ENCODE measurements at regions not wholly inside any gene's neighbourhood (a gene's known extent, or its start where the extent isn't known, plus 50 kb on each side); places are given as distances from the start of the nearest gene placed in this dataset.

DNA sequence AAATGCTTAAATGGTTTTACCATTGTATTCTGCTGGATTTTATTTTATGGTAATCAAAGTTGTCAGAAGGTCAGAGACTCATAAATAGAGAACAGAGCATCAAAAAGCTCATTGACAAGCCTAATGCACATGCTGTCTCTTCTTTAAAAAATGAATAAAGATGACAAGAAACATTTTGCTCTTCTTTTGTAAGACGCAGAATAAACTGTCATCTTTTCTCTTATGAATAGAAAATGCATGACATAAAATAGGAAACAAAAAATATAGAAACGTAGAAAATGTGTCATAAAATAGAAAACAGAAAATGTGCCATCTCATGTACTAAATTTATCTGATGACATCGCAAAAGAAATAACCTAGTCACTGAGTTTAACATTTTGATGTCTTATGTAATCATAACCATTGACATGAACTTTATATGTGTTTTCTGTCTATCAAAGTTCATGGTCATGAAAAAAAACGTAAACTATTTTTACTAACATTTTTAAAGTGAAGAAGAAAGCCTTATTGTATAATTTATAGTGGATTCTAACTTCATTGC lies 484.1 kb downstream of the TRIML1 start:
- Histone ChIP-seq H3K27ac (no peak overlapping the region), H3K4me1 (no peaks in the 10 kb centered on the region), H3K27me3 (no peaks in the 10 kb centered on the region), H3K4me3 (no peak overlapping the region), H3K36me3 (no peaks in the 10 kb centered on the region), H3K9me3 (no peaks in the 10 kb centered on the region)
- 46% methylated on average over 4 of the region's 4 CpGs for WGBS, 2 donors
- TF ChIP-seq EP300 (IDR thresholded peaks at IDR 0.05) (no peak), POLR2A (IDR thresholded peaks at IDR 0.05) (no peak)
- TF ChIP-seq, protein P1, sequence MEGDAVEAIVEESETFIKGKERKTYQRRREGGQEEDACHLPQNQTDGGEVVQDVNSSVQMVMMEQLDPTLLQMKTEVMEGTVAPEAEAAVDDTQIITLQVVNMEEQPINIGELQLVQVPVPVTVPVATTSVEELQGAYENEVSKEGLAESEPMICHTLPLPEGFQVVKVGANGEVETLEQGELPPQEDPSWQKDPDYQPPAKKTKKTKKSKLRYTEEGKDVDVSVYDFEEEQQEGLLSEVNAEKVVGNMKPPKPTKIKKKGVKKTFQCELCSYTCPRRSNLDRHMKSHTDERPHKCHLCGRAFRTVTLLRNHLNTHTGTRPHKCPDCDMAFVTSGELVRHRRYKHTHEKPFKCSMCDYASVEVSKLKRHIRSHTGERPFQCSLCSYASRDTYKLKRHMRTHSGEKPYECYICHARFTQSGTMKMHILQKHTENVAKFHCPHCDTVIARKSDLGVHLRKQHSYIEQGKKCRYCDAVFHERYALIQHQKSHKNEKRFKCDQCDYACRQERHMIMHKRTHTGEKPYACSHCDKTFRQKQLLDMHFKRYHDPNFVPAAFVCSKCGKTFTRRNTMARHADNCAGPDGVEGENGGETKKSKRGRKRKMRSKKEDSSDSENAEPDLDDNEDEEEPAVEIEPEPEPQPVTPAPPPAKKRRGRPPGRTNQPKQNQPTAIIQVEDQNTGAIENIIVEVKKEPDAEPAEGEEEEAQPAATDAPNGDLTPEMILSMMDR (IDR thresholded peaks at IDR 0.05) = no peak
- no peak for DNase-seq (ENCODE audit: low spot score in 2 of 2)

DNA sequence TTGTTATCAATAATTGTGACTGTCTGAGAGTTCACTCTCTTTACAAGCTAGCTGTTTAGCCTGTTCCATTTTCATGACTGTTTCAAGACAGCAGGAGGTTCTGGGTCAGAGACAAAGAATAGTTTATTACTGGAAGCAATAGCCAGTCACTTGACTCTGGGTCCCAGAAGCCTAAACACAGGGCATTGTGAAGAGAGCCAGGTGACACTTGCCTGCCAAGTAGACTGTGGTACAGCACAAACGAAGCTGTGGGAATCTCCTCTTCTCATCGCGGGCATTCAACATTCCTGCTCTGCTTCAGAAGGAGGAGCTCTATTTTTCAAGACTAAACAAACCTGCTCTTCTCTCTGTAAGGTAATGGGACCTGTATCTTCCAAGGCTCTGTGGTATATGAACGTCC lies 485.1 kb downstream of the TRIML1 start:
- no peak for DNase-seq (ENCODE audit: low spot score in 2 of 2)
- H3K27me3 ChIP-seq = no peaks in the 10 kb centered on the region
- H3K36me3 ChIP-seq = no peaks in the 10 kb centered on the region
- H3K27ac ChIP-seq = no peak overlapping the region
- H3K4me1 ChIP-seq = no peaks in the 10 kb centered on the region
- 34 to 64% methylated on average over 4 of the region's 4 CpGs for WGBS, 2 donors
- H3K9me3 ChIP-seq = no peaks in the 10 kb centered on the region
- no peak overlapping the region for H3K4me3 ChIP-seq
- no peak for TF ChIP-seq POLR2A (IDR thresholded peaks at IDR 0.05)
- TF ChIP-seq EP300 (IDR thresholded peaks at IDR 0.05) = no peak
- TF ChIP-seq, protein P1 (IDR thresholded peaks at IDR 0.05) = no peak

DNA sequence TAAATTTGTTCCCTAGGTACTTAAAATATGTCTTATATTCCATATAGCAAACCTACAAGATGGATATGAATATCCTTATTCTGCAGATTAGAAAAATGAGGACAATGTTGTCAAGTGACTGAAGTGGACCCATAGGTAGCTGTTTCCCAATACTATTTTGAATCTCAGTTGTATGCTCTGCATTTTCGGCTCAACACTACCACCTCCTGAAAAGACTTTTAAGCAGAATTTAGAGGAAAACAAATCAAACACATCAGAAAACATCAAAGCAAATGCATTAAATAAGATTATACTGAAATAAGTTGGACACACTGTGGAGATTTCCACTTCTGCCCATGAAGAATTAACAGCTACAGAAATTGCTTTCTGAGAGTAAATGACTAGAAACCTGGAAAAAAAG lies 488.7 kb downstream of the TRIML1 start:
- H3K4me3 ChIP-seq = no peak overlapping the region
- H3K27me3 ChIP-seq = no peaks in the 10 kb centered on the region
- TF ChIP-seq, protein P1 (IDR thresholded peaks at IDR 0.05) = no peak
- no peak for TF ChIP-seq POLR2A (IDR thresholded peaks at IDR 0.05)
- no peak for TF ChIP-seq EP300 (IDR thresholded peaks at IDR 0.05)
- no peaks in the 10 kb centered on the region for H3K36me3 ChIP-seq
- H3K27ac ChIP-seq = no peak overlapping the region
- 75 to 81% methylated on average over 1 of the region's 1 CpG for WGBS, 2 donors
- H3K9me3 ChIP-seq = no peaks in the 10 kb centered on the region
- no peaks in the 10 kb centered on the region for H3K4me1 ChIP-seq
- DNase-seq (ENCODE audit: low spot score in 2 of 2) = no peak

DNA sequence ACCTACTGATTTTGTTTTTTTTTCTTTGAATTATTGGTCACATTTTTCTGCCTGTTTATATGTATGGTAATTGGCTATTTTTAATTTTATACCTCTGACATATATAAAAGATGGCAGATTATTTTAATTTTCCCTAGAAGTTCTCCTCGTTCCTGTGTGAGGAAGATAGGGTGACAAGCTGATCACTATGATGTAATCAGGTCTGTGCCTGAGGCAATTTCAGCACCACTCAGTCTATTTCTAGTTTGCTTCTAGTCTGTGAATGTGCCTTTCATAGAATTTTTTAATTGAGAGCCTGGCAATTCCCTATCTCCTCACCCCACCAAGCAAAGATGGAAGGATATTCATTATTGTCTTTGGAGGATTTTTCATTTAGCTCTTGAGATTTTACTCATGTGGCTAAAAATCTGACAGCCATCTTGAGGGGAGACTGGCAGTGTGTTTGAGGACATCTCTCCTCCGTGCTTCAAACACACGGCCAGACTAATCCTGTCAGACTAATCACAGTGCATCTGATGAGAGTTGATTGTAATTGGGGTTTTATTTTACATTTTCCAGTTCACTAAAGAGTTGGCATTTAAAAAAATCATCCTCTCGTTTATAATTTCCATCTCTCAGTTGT lies 500.3 kb downstream of the TRIML1 start:
- 53 to 69% methylated on average over 4 of the region's 4 CpGs for WGBS, 2 donors
- Histone ChIP-seq H3K27ac (no peak overlapping the region), H3K4me3 (no peak overlapping the region), H3K27me3 (no peaks in the 10 kb centered on the region), H3K4me1 (no peaks in the 10 kb centered on the region), H3K36me3 (no peaks in the 10 kb centered on the region), H3K9me3 (no peaks in the 10 kb centered on the region)
- TF ChIP-seq, protein P1 (IDR thresholded peaks at IDR 0.05) = no peak
- TF ChIP-seq EP300 (IDR thresholded peaks at IDR 0.05) (no peak), POLR2A (IDR thresholded peaks at IDR 0.05) (no peak)
- DNase-seq (ENCODE audit: low spot score in 2 of 2) = no peak

DNA sequence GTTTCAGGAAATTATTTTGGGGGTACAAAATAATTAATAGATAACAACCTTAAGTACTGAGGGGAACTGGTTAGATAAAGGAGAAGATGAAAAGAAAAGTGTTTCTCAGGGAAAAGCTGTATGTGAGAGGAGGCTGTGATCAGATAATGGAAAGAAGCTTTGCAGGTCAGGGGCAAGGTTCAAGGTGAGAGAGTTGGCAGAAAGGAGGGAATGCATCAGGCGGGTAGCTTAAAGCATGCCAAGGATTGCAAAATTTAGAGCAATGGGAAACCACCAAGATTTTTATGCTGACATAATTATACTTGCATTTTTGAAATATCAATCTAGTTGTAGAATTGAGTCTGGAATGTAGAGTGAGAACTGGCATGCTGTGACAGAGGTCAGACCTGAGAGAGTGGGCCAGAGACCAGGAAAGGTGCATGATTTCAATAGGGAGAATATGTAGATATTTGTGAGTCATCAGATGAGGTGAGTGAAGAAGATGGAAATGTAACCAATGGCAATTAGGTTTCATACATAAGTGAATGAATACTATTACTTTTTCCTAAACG lies 508.7 kb downstream of the TRIML1 start:
- H3K9me3 ChIP-seq = no peaks in the 10 kb centered on the region
- H3K27me3 ChIP-seq = no peaks in the 10 kb centered on the region
- H3K27ac ChIP-seq = no peak overlapping the region
- DNase-seq (ENCODE audit: low spot score in 2 of 2) = no peak
- no peak overlapping the region for H3K4me3 ChIP-seq
- no peak for TF ChIP-seq EP300 (IDR thresholded peaks at IDR 0.05)
- no peak for TF ChIP-seq POLR2A (IDR thresholded peaks at IDR 0.05)
- TF ChIP-seq, protein P1 (IDR thresholded peaks at IDR 0.05) = no peak
- H3K4me1 ChIP-seq = no peaks in the 10 kb centered on the region
- no peaks in the 10 kb centered on the region for H3K36me3 ChIP-seq
- WGBS, 2 donors = 58 to 84% methylated on average over 2 of the region's 2 CpGs
